H9 (cell line): ENCODE measurements at regions not wholly inside any gene's neighbourhood (a gene's known extent, or its start where the extent isn't known, plus 50 kb on each side); places are given as distances from the start of the nearest gene placed in this dataset.

ENCODE experiments used
- DNase-seq: peaks from one replicate; pipeline ENCODE4 v3.0.0-alpha.2; 2017
- H2AFZ ChIP-seq: one replicate; pipeline ENCODE4 v1.6.1; 2013; ENCODE audit warnings: mild to moderate bottlenecking, low read length, control low read depth, moderate library complexity
- H2AK5ac ChIP-seq: 2 replicates; pipeline ENCODE4 v1.6.1; 2013; ENCODE audit warnings: low read length, control low read depth, mixed read lengths; ENCODE audit not compliant: insufficient read length
- H2BK120ac ChIP-seq: one replicate; pipeline ENCODE4 v1.6.1; 2013; ENCODE audit warnings: low read depth, mild to moderate bottlenecking, low read length, control low read depth, inconsistent platforms; ENCODE audit not compliant: poor library complexity, severe bottlenecking
- H2BK12ac ChIP-seq: 2 replicates; pipeline ENCODE4 v1.6.1; 2013; ENCODE audit warnings: low read length, control low read depth, mixed read lengths, low read depth; ENCODE audit not compliant: insufficient read length
- H2BK15ac ChIP-seq: 2 replicates; pipeline ENCODE4 v1.6.1; 2013; ENCODE audit warnings: low read depth, low read length, control low read depth
- H2BK20ac ChIP-seq: one replicate; pipeline ENCODE4 v1.6.1; 2013; ENCODE audit warnings: low read depth, mild to moderate bottlenecking, low read length, control low read depth, inconsistent platforms; ENCODE audit not compliant: poor library complexity, severe bottlenecking
- H2BK5ac ChIP-seq: 2 replicates; pipeline ENCODE4 v1.6.1; 2013; ENCODE audit warnings: low read length, control low read depth, mixed read lengths; ENCODE audit not compliant: insufficient read length
- H3K14ac ChIP-seq: 2 replicates; pipeline ENCODE4 v1.6.1; 2013; ENCODE audit warnings: low read length, control low read depth; ENCODE audit not compliant: insufficient read depth
- H3K18ac ChIP-seq: 2 replicates; pipeline ENCODE4 v1.6.1; 2013; ENCODE audit warnings: low read depth, mild to moderate bottlenecking, mixed read lengths, low read length, control low read depth; ENCODE audit not compliant: insufficient read length
- H3K23ac ChIP-seq: 2 replicates; pipeline ENCODE4 v1.6.1; 2013; ENCODE audit warnings: low read length, control low read depth, mixed read lengths, low read depth; ENCODE audit not compliant: insufficient read length
- H3K23me2 ChIP-seq: 2 replicates; pipeline ENCODE4 v1.6.1; 2013; ENCODE audit warnings: low read depth, mild to moderate bottlenecking, mixed read lengths, low read length, control low read depth; ENCODE audit not compliant: insufficient read length, poor library complexity, severe bottlenecking
- H3K27ac ChIP-seq: 2 replicates; pipeline ENCODE4 v1.5.1; 2013; ENCODE audit warnings: low read length, control low read depth, mixed read lengths, low read depth; ENCODE audit not compliant: insufficient read length
- H3K27me3 ChIP-seq: 2 replicates; pipeline ENCODE4 v1.6.1; 2013; ENCODE audit warnings: low read length, control low read depth, inconsistent platforms; ENCODE audit not compliant: insufficient read depth
- H3K4ac ChIP-seq: 2 replicates; pipeline ENCODE4 v1.6.1; 2013; ENCODE audit warnings: low read depth, mild to moderate bottlenecking, control low read depth, inconsistent platforms, low read length, moderate library complexity
- H3K4me1 ChIP-seq: 2 replicates; pipeline ENCODE4 v1.6.1; 2013; ENCODE audit warnings: low read length, control low read depth, inconsistent platforms; ENCODE audit not compliant: insufficient read depth
- H3K4me2 ChIP-seq: 2 replicates; pipeline ENCODE4 v1.6.1; 2013; ENCODE audit warnings: low read length, control low read depth, mixed read lengths; ENCODE audit not compliant: insufficient read length, insufficient read depth
- H3K56ac ChIP-seq: 2 replicates; pipeline ENCODE4 v1.6.1; 2013; ENCODE audit warnings: low read depth, mild to moderate bottlenecking, mixed read lengths, low read length, control low read depth; ENCODE audit not compliant: insufficient read length
- H3K79me1 ChIP-seq: 2 replicates; pipeline ENCODE4 v1.6.1; 2013; ENCODE audit warnings: low read depth, mild to moderate bottlenecking, moderate library complexity, low read length, control low read depth, inconsistent platforms; ENCODE audit not compliant: insufficient read depth, poor library complexity, severe bottlenecking
- H3K79me2 ChIP-seq: 2 replicates; pipeline ENCODE4 v1.6.1; 2013; ENCODE audit warnings: low read length, control low read depth, inconsistent platforms; ENCODE audit not compliant: insufficient read depth
- H3K9ac ChIP-seq: 2 replicates; pipeline ENCODE4 v1.6.1; 2013; ENCODE audit warnings: low read length, control low read depth, mixed read lengths; ENCODE audit not compliant: insufficient read length; ENCODE audit errors: extremely low read depth
- H3K9me3 ChIP-seq: one replicate; pipeline ENCODE4 v1.6.1; 2013; ENCODE audit warnings: low read depth, low read length, inconsistent platforms; ENCODE audit not compliant: control insufficient read depth
- H3T11ph ChIP-seq: one replicate; pipeline ENCODE4 v1.6.1; 2013; ENCODE audit warnings: mild to moderate bottlenecking, low read length, control low read depth, inconsistent platforms
- H4K20me1 ChIP-seq: one replicate; pipeline ENCODE4 v1.6.1; 2013; ENCODE audit not compliant: control insufficient read depth, insufficient read length, insufficient read depth
- H4K5ac ChIP-seq: 2 replicates; pipeline ENCODE4 v1.6.1; 2013; ENCODE audit warnings: low read depth, mild to moderate bottlenecking, mixed read lengths, low read length, control low read depth; ENCODE audit not compliant: insufficient read length
- H4K8ac ChIP-seq: replicated peaks from 2 replicates; pipeline ENCODE4 v1.6.1; 2013; ENCODE audit warnings: low read length, control low read depth, mixed read lengths, low read depth; ENCODE audit not compliant: insufficient read length
- H4K91ac ChIP-seq: 2 replicates; pipeline ENCODE4 v1.6.1; 2013; ENCODE audit warnings: low read depth, mild to moderate bottlenecking, moderate library complexity, mixed read lengths, low read length, control low read depth; ENCODE audit not compliant: insufficient read length
- H3K27ac Mint-ChIP-seq, 3 experiments: 2 replicates in 2 of 3; 3 replicates in 1 of 3; pipeline ENCODE4 v1.8.0; 2020 to 2021; ENCODE audit warnings: mixed read lengths in 3 of 3, mild to moderate bottlenecking in 1 of 3, moderate library complexity in 1 of 3
- H3K27me3 Mint-ChIP-seq: 2 replicates; pipeline ENCODE4 v1.8.0; 2021; ENCODE audit warnings: low read depth, mild to moderate bottlenecking, moderate library complexity, mixed read lengths
- H3K36me3 Mint-ChIP-seq, 3 experiments: 2 replicates in 2 of 3; 3 replicates in 1 of 3; pipeline ENCODE4 v1.8.0; 2020 to 2021; ENCODE audit warnings: low read depth in 3 of 3, mixed read lengths in 3 of 3; ENCODE audit not compliant: insufficient read depth in 1 of 3
- H3K4me1 Mint-ChIP-seq, 2 experiments: 2 replicates each; pipeline ENCODE4 v1.8.0; 2020; ENCODE audit warnings: mixed read lengths in 2 of 2
- H3K4me3 Mint-ChIP-seq, 2 experiments: 2 replicates in 1 of 2; 3 replicates in 1 of 2; pipeline ENCODE4 v1.8.0; 2020 to 2021; ENCODE audit warnings: mild to moderate bottlenecking in 2 of 2, mixed read lengths in 2 of 2, moderate library complexity in 1 of 2
- H3K9me3 Mint-ChIP-seq, 2 experiments: 2 replicates in 1 of 2; 3 replicates in 1 of 2; pipeline ENCODE4 v1.8.0; 2020; ENCODE audit warnings: mild to moderate bottlenecking in 2 of 2, mixed read lengths in 2 of 2, moderate library complexity in 1 of 2
- WGBS: extraction: QIAGEN DNeasy Blood & Tissue Kit; methylation state at CpG from one replicate; pipeline ENCODE4 v1.1.7; 2013; ENCODE audit warnings: missing lambda C conversion rate, low lambda C conversion rate, mixed read lengths; ENCODE audit not compliant: insufficient read length; ENCODE audit errors: extremely low coverage; 5-methylcytosine and 5-hydroxymethylcytosine counted together
- TF ChIP-seq, protein P1 (sequence below): fragments of 200-600 bp; sonication (generic); conservative IDR thresholded peaks from 3 replicates; pipeline ENCODE4 v1.8.0; 2021; ENCODE audit warnings: antibody characterized with exemption, mild to moderate bottlenecking

DNA sequence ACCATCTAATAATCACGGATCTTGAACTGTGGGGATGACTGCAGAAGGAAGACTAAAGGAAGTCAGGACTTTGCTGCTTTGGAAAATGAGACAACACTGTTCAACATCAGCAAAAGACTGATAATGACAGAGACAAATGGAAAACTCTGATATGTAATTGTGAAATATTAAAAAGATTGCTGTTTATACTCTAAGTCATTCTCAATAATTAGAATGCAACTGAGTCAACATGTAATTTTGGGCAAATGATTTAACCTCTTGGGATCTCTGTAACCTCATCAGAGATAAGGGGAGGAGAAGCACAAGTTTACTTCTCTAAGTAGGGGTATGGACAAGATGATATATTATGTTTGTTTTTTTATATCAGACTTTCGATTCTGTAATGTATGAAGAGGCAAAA lies 121.9 kb downstream of the GASK1B start:
- H3K4ac ChIP-seq: no peak overlapping the region
- H3K14ac ChIP-seq: no peak overlapping the region
- no peaks in the 10 kb centered on the region for H3K36me3 Mint-ChIP-seq
- no peak overlapping the region for H3T11ph ChIP-seq
- H3K9ac ChIP-seq: no peak overlapping the region
- no peaks in the 10 kb centered on the region for H3K79me2 ChIP-seq
- H2AFZ ChIP-seq: no peak overlapping the region
- no peak overlapping the region for H3K56ac ChIP-seq
- TF ChIP-seq, protein P1, sequence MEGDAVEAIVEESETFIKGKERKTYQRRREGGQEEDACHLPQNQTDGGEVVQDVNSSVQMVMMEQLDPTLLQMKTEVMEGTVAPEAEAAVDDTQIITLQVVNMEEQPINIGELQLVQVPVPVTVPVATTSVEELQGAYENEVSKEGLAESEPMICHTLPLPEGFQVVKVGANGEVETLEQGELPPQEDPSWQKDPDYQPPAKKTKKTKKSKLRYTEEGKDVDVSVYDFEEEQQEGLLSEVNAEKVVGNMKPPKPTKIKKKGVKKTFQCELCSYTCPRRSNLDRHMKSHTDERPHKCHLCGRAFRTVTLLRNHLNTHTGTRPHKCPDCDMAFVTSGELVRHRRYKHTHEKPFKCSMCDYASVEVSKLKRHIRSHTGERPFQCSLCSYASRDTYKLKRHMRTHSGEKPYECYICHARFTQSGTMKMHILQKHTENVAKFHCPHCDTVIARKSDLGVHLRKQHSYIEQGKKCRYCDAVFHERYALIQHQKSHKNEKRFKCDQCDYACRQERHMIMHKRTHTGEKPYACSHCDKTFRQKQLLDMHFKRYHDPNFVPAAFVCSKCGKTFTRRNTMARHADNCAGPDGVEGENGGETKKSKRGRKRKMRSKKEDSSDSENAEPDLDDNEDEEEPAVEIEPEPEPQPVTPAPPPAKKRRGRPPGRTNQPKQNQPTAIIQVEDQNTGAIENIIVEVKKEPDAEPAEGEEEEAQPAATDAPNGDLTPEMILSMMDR: no peak
- H3K4me1 Mint-ChIP-seq: no peaks in the 10 kb centered on the region
- DNase-seq: no peak
- no peak overlapping the region for H2BK5ac ChIP-seq
- H3K9me3 Mint-ChIP-seq: no peaks in the 10 kb centered on the region
- H3K79me1 ChIP-seq: no peaks in the 10 kb centered on the region
- no peaks in the 10 kb centered on the region for H3K9me3 ChIP-seq
- H3K27ac ChIP-seq: no peak overlapping the region
- WGBS: no CpG with 5 or more reads among the region's 2 CpGs
- no peak overlapping the region for H3K27ac Mint-ChIP-seq
- H3K4me2 ChIP-seq: no peak overlapping the region
- H3K18ac ChIP-seq: no peak overlapping the region
- H4K8ac ChIP-seq: no peak overlapping the region
- no peaks in the 10 kb centered on the region for H3K27me3 Mint-ChIP-seq
- no peaks in the 10 kb centered on the region for H4K20me1 ChIP-seq
- H3K4me3 Mint-ChIP-seq: no peak overlapping the region
- no peaks in the 10 kb centered on the region for H3K4me1 ChIP-seq
- H2BK120ac ChIP-seq: no peak overlapping the region
- H3K23me2 ChIP-seq: no peaks in the 10 kb centered on the region
- no peak overlapping the region for H4K91ac ChIP-seq
- no peaks in the 10 kb centered on the region for H3K27me3 ChIP-seq
- no peak overlapping the region for H2BK12ac ChIP-seq
- H4K5ac ChIP-seq: no peak overlapping the region
- no peak overlapping the region for H2BK20ac ChIP-seq
- H3K23ac ChIP-seq: no peak overlapping the region
- no peak overlapping the region for H2AK5ac ChIP-seq
- no peak overlapping the region for H2BK15ac ChIP-seq
